ENCODE measurements at regions not wholly inside any gene's neighbourhood (a gene's known extent, or its start where the extent isn't known, plus 50 kb on each side); places are given as distances from the start of the nearest gene placed in this dataset.
"Not testable (repeated sequence)": the region's sequence is repeated elsewhere in the genome, so short reads cannot be mapped to it uniquely, and the experiment has no call there.

DNA sequence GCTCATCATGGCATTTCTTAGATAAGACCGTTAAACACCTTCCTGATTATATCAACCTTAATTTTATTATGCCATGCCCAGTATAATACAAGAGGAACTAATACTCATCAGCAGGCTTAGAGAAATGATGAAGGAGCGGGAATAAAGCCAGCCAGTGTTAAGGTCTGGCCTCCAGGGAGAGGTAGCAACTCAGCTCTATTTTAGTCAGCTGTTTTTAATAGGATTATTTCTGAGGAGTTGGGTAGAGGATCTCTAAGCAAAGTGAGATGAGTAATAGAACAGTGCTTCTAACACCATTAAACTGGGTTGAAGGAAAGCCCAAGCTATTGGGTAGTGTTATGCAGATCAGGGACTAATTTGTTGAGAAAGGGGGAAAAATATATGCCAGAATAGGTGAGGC lies 921.5 kb downstream of the TTLL7 start:
- no peak overlapping the region for H3K4me3 ChIP-seq
- H3K36me3 ChIP-seq = no peaks in the 10 kb centered on the region
- H3K9me3 ChIP-seq (replicated peaks) = no peaks in the 10 kb centered on the region
- DNase-seq (ENCODE audit: low read depth in 1 of 2, low spot score in 2 of 2) = no peak
- H3K4me1 ChIP-seq (replicated peaks) = no peaks in the 10 kb centered on the region
- no peaks in the 10 kb centered on the region for H3K27me3 ChIP-seq (replicated peaks)
- H3K27ac ChIP-seq = no peak overlapping the region

DNA sequence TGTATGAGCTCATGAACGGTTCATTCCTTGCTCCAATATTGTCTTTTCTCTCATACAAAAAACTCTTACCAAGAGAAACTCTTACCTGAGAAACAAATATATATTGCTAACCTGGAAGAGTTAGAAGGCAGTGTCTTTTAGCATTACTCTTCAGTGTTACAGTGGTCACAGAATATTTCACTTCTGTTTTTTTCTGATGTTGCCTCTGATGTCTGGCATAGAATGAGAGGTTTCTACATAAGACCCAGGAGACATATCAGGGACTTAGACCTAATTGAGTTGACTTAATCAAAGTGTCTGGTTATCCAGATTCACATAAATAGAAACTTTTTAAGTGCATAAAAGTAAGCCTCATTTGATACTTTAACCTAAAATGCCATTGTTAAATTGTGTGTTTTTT lies 923.8 kb downstream of the TTLL7 start:
- no peak for DNase-seq (ENCODE audit: low read depth in 1 of 2, low spot score in 2 of 2)
- Histone ChIP-seq H3K4me1 (replicated peaks) (no peaks in the 10 kb centered on the region), H3K27me3 (replicated peaks) (no peaks in the 10 kb centered on the region), H3K27ac (no peak overlapping the region), H3K9me3 (replicated peaks) (no peaks in the 10 kb centered on the region; the same call in 1 of the 2 replicates), H3K4me3 (no peak overlapping the region), H3K36me3 (no peaks in the 10 kb centered on the region)

DNA sequence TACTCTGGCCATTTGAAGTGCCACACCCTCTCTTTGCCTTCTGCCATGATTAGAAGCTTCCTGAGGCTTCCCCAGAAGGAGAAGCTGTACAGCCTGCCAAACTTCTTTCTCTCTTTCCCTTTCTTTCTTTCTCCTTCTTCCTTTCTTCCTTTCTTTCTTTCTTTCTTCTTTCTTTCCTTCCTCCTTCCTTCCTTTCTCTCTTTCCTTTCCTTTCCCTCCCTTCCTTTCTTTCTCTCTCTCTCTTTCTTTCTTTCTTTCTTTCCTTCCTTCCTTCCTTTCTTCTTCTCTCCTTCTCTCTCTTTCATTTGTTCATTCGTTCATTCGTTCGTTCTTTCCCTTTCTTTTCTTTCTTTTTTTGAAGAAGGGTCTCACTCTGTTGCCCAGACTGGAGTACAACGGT lies 931.0 kb downstream of the TTLL7 start:
- H3K4me1 ChIP-seq (replicated peaks) = no peaks in the 10 kb centered on the region
- DNase-seq (ENCODE audit: low read depth in 1 of 2, low spot score in 2 of 2) = no peak
- H3K9me3 ChIP-seq (replicated peaks) = no peaks in the 10 kb centered on the region; the same call in 1 of the 2 replicates
- H3K27me3 ChIP-seq (replicated peaks) = no peaks in the 10 kb centered on the region
- no peak overlapping the region for H3K4me3 ChIP-seq
- H3K27ac ChIP-seq = no peak overlapping the region
- H3K36me3 ChIP-seq = no peaks in the 10 kb centered on the region

GRCh38 chr1:83065952-83066727 lies 932.8 kb downstream of the TTLL7 start:
- H3K4me3 ChIP-seq = no peak overlapping the region
- H3K36me3 ChIP-seq = no peaks in the 10 kb centered on the region
- no peak overlapping the region for H3K27ac ChIP-seq
- no peaks in the 10 kb centered on the region; the same call in none of the 2 replicates for H3K9me3 ChIP-seq (replicated peaks)
- no peak for DNase-seq (ENCODE audit: low read depth in 1 of 2, low spot score in 2 of 2)
- H3K4me1 ChIP-seq (replicated peaks) = no peaks in the 10 kb centered on the region
- H3K27me3 ChIP-seq (replicated peaks) = no peaks in the 10 kb centered on the region

DNA sequence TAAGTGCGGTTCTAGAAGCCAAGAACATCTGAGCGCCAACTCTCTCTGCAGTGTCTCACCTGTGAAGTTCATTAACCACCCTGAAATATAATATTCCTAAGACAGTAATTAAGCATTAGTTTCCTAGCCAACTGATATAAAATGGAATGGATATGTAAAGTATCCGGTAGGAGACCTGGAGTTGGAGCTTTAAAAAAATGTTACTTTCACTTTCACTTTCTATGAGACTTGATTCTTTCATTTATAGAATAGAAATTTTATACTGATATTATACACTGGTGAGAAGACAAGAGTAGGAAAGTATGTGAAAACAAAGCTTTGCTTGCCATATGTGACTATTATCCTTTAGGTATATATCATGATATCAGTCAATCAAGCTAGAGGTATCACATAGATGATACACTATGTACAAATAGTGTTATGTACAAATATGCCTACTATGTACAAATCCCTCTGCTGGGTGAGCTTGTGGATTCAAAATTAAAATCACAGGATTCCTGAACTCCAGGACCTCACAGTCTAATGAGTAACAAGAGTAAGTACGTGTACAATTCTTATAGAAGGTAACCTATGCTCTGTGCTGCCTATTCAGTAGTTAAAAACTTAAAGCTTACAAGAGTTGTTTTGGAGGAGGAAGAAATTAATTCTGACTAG lies 934.2 kb downstream of the TTLL7 start:
- Histone ChIP-seq H3K9me3 (replicated peaks) (no peaks in the 10 kb centered on the region; the same call in 1 of the 2 replicates), H3K36me3 (no peaks in the 10 kb centered on the region), H3K27me3 (replicated peaks) (no peaks in the 10 kb centered on the region), H3K27ac (no peak overlapping the region), H3K4me3 (no peak overlapping the region), H3K4me1 (replicated peaks) (no peaks in the 10 kb centered on the region)
- DNase-seq (ENCODE audit: low read depth in 1 of 2, low spot score in 2 of 2) = no peak

- DNase-seq (ENCODE audit: low read depth in 1 of 2, low spot score in 2 of 2) = no peak
- H3K9me3 ChIP-seq (replicated peaks) = no peaks in the 10 kb centered on the region; the same call in 1 of the 2 replicates
These were observed 938.1 kb downstream of the TTLL7 start for GRCh38 chr1:83060651-83061390.

DNA sequence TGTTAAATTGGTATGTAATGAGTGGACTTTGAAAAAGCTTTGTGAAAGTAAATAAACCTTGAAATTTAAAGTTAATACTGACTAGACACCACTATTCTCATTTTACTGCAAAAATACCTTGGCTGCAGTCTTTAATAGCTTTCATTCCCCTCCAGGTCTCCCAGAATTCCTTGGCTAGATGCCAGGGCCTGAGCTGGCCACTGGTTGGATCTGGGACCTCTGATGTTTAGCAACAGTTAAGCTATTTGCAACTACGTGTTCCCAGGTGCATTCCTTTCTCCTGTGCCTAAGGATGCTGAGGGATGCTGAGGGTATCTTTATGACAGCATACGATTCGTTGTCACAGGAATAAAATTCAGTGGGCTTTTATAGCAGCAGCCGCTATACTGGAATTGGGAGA lies 938.7 kb downstream of the TTLL7 start:
- H3K9me3 ChIP-seq (replicated peaks) = no peaks in the 10 kb centered on the region; the same call in 1 of the 2 replicates
- H3K4me1 ChIP-seq (replicated peaks) = no peaks in the 10 kb centered on the region
- no peak overlapping the region for H3K4me3 ChIP-seq
- H3K27me3 ChIP-seq (replicated peaks) = no peaks in the 10 kb centered on the region
- H3K27ac ChIP-seq = no peak overlapping the region
- DNase-seq (ENCODE audit: low read depth in 1 of 2, low spot score in 2 of 2) = no peak
- no peaks in the 10 kb centered on the region for H3K36me3 ChIP-seq

More at GRCh38 chr1:83060651-83061390, 938.1 kb downstream of the TTLL7 start:
- Histone ChIP-seq H3K27me3 (replicated peaks) (no peaks in the 10 kb centered on the region), H3K27ac (no peak overlapping the region), H3K4me1 (replicated peaks) (no peaks in the 10 kb centered on the region), H3K4me3 (no peak overlapping the region), H3K36me3 (no peaks in the 10 kb centered on the region)

DNA sequence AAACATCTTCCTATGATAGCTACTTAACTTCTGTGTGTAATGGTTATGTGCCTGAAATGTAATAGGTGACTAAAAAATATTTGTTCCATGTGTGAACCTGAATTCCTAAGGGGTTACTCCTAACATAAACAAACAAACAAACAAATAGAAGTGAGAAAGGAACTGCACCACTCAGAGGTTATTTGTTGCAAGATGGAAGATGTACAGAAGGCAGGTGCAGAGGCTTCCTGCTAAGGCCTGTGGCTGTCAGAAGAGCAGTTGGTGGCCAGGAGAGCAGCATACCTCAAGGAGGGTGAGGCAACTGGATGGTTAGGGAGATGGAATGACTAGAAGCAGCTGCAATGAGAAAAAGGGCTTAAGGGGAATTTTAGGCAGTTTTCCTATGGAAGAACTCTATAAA lies 940.6 kb downstream of the TTLL7 start:
- no peak for DNase-seq (ENCODE audit: low read depth in 1 of 2, low spot score in 2 of 2)
- Histone ChIP-seq H3K4me3 (no peak overlapping the region), H3K27ac (no peak overlapping the region), H3K9me3 (replicated peaks) (no peaks in the 10 kb centered on the region; the same call in none of the 2 replicates), H3K27me3 (replicated peaks) (no peaks in the 10 kb centered on the region), H3K4me1 (replicated peaks) (no peaks in the 10 kb centered on the region), H3K36me3 (no peaks in the 10 kb centered on the region)

GRCh38 chr1:83055391-83056170 lies 943.4 kb downstream of the TTLL7 start:
- Histone ChIP-seq H3K4me1 (replicated peaks) (no peaks in the 10 kb centered on the region), H3K4me3 (no peak overlapping the region), H3K27me3 (replicated peaks) (no peaks in the 10 kb centered on the region), H3K27ac (no peak overlapping the region), H3K36me3 (no peaks in the 10 kb centered on the region), H3K9me3 (replicated peaks) (no peaks in the 10 kb centered on the region; the same call in 1 of the 2 replicates)
- no peak for DNase-seq (ENCODE audit: low read depth in 1 of 2, low spot score in 2 of 2)

DNA sequence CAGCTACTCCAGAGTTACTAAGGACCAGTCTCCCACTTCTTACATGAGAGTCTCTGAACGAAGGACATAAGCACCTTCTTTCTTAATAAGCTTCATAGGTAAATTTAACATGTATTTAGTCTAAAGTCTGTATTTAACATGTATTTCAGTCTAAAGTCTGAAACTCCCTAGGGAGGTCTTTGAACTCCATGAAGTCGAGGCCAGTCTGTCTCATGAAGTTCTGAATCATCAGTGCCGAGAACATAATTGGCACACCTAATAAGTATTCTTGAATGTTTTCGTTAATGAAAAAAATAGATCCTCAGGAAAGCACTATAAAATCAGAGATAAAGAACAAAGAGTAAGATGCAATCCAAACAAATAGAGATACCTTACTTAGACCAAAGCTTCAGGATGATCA lies 945.5 kb downstream of the TTLL7 start:
- no peaks in the 10 kb centered on the region for H3K4me1 ChIP-seq (replicated peaks)
- no peaks in the 10 kb centered on the region for H3K36me3 ChIP-seq
- no peak for DNase-seq (ENCODE audit: low read depth in 1 of 2, low spot score in 2 of 2)
- no peak overlapping the region for H3K4me3 ChIP-seq
- H3K9me3 ChIP-seq (replicated peaks) = no peaks in the 10 kb centered on the region; the same call in 1 of the 2 replicates
- no peaks in the 10 kb centered on the region for H3K27me3 ChIP-seq (replicated peaks)
- no peak overlapping the region for H3K27ac ChIP-seq

- H3K27ac ChIP-seq = no peak overlapping the region
- H3K9me3 ChIP-seq (replicated peaks) = no peaks in the 10 kb centered on the region; the same call in 1 of the 2 replicates
- H3K27me3 ChIP-seq (replicated peaks) = no peaks in the 10 kb centered on the region
These were observed 946.1 kb downstream of the TTLL7 start for GRCh38 chr1:83052865-83053264.

DNA sequence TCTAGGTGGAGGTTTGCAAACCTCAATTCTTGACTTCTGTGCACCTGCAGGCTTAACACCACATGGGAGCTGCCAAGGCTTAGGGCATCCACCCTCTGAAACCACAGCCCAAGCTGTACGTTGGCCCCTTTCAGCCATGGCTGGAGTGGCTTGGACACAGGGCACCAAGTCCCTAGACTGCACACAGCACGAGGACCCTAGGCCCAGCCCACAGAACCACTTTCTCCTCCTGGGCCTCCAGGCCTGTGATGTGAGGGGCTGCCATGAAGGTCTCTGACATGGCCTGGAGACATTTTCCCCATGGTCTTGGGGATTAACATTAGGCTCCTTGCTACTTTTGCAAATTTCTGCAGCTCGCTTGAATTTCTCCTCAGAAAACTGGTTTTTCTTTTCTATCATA lies 947.9 kb downstream of the TTLL7 start:
- H3K27me3 ChIP-seq (replicated peaks); H3K36me3 ChIP-seq; DNase-seq (ENCODE audit: low read depth in 1 of 2, low spot score in 2 of 2); H3K4me3 ChIP-seq; H3K27ac ChIP-seq; H3K9me3 ChIP-seq (replicated peaks); H3K4me1 ChIP-seq (replicated peaks): not testable (repeated sequence)

More at GRCh38 chr1:83052865-83053264, 946.1 kb downstream of the TTLL7 start:
- no peaks in the 10 kb centered on the region for H3K36me3 ChIP-seq
- no peak overlapping the region for H3K4me3 ChIP-seq
- no peaks in the 10 kb centered on the region for H3K4me1 ChIP-seq (replicated peaks)
- DNase-seq (ENCODE audit: low read depth in 1 of 2, low spot score in 2 of 2) = no peak

DNA sequence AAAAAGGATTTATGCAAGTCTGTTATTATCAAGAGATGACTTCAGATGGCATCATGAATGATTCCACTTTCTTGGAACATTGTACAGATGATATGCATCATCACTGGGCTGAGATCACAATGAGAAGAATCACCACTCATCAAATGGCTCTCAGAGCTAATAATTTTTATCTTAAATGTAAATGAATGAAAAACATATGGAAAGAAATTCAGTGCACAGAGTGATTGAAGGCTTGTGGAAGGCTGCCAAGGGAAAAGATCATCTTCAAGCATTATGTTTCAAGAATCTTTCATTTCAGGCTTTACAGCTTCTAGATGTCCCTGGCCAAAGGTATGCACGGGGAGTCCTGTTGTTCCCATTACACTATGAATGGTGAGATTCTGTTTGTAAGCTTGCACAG lies 955.7 kb downstream of the TTLL7 start:
- no peaks in the 10 kb centered on the region for H3K27me3 ChIP-seq (replicated peaks)

More for the DNA sequence above, 955.7 kb downstream of the TTLL7 start:
- DNase-seq (ENCODE audit: low read depth in 1 of 2, low spot score in 2 of 2) = no peak
- Histone ChIP-seq H3K27ac (no peak overlapping the region), H3K4me1 (replicated peaks) (no peaks in the 10 kb centered on the region), H3K36me3 (no peaks in the 10 kb centered on the region), H3K9me3 (replicated peaks) (no peaks in the 10 kb centered on the region), H3K4me3 (no peak overlapping the region)
